MM.1S (cell line): ENCODE measurements at regions not wholly inside any gene's neighbourhood (a gene's known extent, or its start where the extent isn't known, plus 50 kb on each side); places are given as distances from the start of the nearest gene placed in this dataset.
A peak's percentile ranks its signal among the peaks of the same experiment; 100 is the strongest.

Experiments used
- DNase-seq: peaks from one replicate; pipeline ENCODE4 v3.0.0-alpha.2; 2015
- H2AFZ ChIP-seq: fragments of 300-600 bp; sonication (generic); 2 replicates; pipeline ENCODE4 v1.6.0; 2016; ENCODE audit warnings: antibody characterized with exemption, low read length
- H3F3A ChIP-seq: fragments of 300-600 bp; sonication (generic); 2 replicates; pipeline ENCODE4 v1.6.1; 2016; ENCODE audit warnings: mild to moderate bottlenecking, antibody characterized with exemption, low read length, moderate library complexity, mixed read lengths; ENCODE audit not compliant: insufficient read depth
- H3K27ac ChIP-seq: fragments of 300-600 bp; sonication (generic); 2 replicates; pipeline ENCODE4 v1.5.1; 2016; ENCODE audit warnings: mild to moderate bottlenecking, low read length
- H3K27me3 ChIP-seq: fragments of 300-600 bp; sonication (generic); replicated peaks from 2 replicates; pipeline ENCODE4 v1.6.0; 2016; ENCODE audit warnings: low read length; ENCODE audit not compliant: insufficient read depth
- H3K36me3 ChIP-seq: fragments of 300-600 bp; sonication (generic); replicated peaks from 2 replicates; pipeline ENCODE4 v1.6.1; 2016; ENCODE audit warnings: mild to moderate bottlenecking, low read length, mixed read lengths; ENCODE audit not compliant: insufficient read depth
- H3K4me1 ChIP-seq: fragments of 300-600 bp; sonication (generic); 2 replicates; pipeline ENCODE4 v1.6.1; 2016; ENCODE audit warnings: low read length, mixed read lengths
- H3K4me2 ChIP-seq: fragments of 300-600 bp; sonication (generic); 2 replicates; pipeline ENCODE4 v1.6.0; 2016; ENCODE audit warnings: low read depth, low read length
- H3K4me3 ChIP-seq: fragments of 300-600 bp; sonication (generic); 2 replicates; pipeline ENCODE4 v1.5.1; 2016; ENCODE audit warnings: low read length, mixed read lengths
- H3K79me2 ChIP-seq: fragments of 300-600 bp; sonication (generic); 2 replicates; pipeline ENCODE4 v1.6.1; 2016; ENCODE audit warnings: mixed run types, low read length, mixed read lengths
- H3K9ac ChIP-seq: fragments of 300-600 bp; sonication (generic); 2 replicates; pipeline ENCODE4 v1.6.1; 2016; ENCODE audit warnings: low read length, mixed read lengths
- H3K9me2 ChIP-seq: fragments of 300-600 bp; sonication (generic); replicated peaks from 2 replicates; pipeline ENCODE4 v1.6.1; 2016; ENCODE audit warnings: mild to moderate bottlenecking, low read length, mixed read lengths; ENCODE audit not compliant: insufficient read depth
- H3K9me3 ChIP-seq: fragments of 300-600 bp; sonication (generic); replicated peaks from 2 replicates; pipeline ENCODE4 v1.6.1; 2016; ENCODE audit warnings: mild to moderate bottlenecking, low read length, mixed read lengths; ENCODE audit not compliant: insufficient read depth
- H4K20me1 ChIP-seq: fragments of 300-600 bp; sonication (generic); 2 replicates; pipeline ENCODE4 v1.6.1; 2016; ENCODE audit warnings: mild to moderate bottlenecking, low read length, moderate library complexity, mixed read lengths; ENCODE audit not compliant: insufficient read depth
- CTCF ChIP-seq: fragments of 300-600 bp; sonication (generic); IDR thresholded peaks from 2 replicates; pipeline ENCODE4 v1.5.1; 2016; ENCODE audit warnings: antibody characterized with exemption, low read length, mixed read lengths
- EZH2 ChIP-seq: fragments of 300-600 bp; sonication (generic); optimal IDR thresholded peaks from 2 replicates; pipeline ENCODE3; 2017; ENCODE audit warnings: low read depth, mild to moderate bottlenecking, antibody characterized with exemption, low read length, mixed read lengths
- EZH2phosphoT487 ChIP-seq: fragments of 300-600 bp; sonication (generic); IDR thresholded peaks from 2 replicates; pipeline ENCODE4 v1.6.1; 2018; ENCODE audit warnings: antibody characterized with exemption, low read length

GRCh38 chr18:27609221-27609620 is 424.1 kb upstream of the CHST9 start:
- H4K20me1 ChIP-seq = no peaks in the 10 kb centered on the region
- H3K4me1 ChIP-seq = no peaks in the 10 kb centered on the region
- H3K79me2 ChIP-seq = no peaks in the 10 kb centered on the region
- H3F3A ChIP-seq = no peaks in the 10 kb centered on the region
- no peak overlapping the region for H3K4me2 ChIP-seq
- H3K9ac ChIP-seq = no peak overlapping the region
- H2AFZ ChIP-seq = no peak overlapping the region
- no peaks in the 10 kb centered on the region for H3K36me3 ChIP-seq
- H3K4me3 ChIP-seq = no peak overlapping the region
- DNase-seq = no peak
- H3K27me3 ChIP-seq = no peaks in the 10 kb centered on the region
- H3K9me2 ChIP-seq = no peaks in the 10 kb centered on the region
- H3K27ac ChIP-seq = no peak overlapping the region
- TF ChIP-seq EZH2 (no peak), CTCF (no peak), EZH2phosphoT487 (no peak)
- no peaks in the 10 kb centered on the region for H3K9me3 ChIP-seq

GRCh38 chr18:27608742-27609141 is 423.6 kb upstream of the CHST9 start:
- H2AFZ ChIP-seq = no peak overlapping the region
- no peaks in the 10 kb centered on the region for H3K27me3 ChIP-seq
- no peak overlapping the region for H3K9ac ChIP-seq
- H3F3A ChIP-seq = no peaks in the 10 kb centered on the region
- H3K79me2 ChIP-seq = no peaks in the 10 kb centered on the region
- DNase-seq = no peak
- no peaks in the 10 kb centered on the region for H4K20me1 ChIP-seq
- no peak overlapping the region for H3K27ac ChIP-seq
- H3K4me1 ChIP-seq = no peaks in the 10 kb centered on the region
- no peak overlapping the region for H3K4me2 ChIP-seq
- no peaks in the 10 kb centered on the region for H3K9me3 ChIP-seq
- no peak for TF ChIP-seq EZH2phosphoT487
- peak; percentile 48 for TF ChIP-seq CTCF
- no peaks in the 10 kb centered on the region for H3K9me2 ChIP-seq
- H3K4me3 ChIP-seq = no peak overlapping the region
- no peaks in the 10 kb centered on the region for H3K36me3 ChIP-seq

- Histone ChIP-seq H3K4me3 (no peak overlapping the region), H3K36me3 (no peaks in the 10 kb centered on the region), H3K9ac (no peak overlapping the region), H2AFZ (no peak overlapping the region), H3K27ac (no peak overlapping the region), H3K27me3 (no peaks in the 10 kb centered on the region), H3K4me2 (no peak overlapping the region), H3K9me3 (no peaks in the 10 kb centered on the region), H3K4me1 (no peaks in the 10 kb centered on the region), H3F3A (no peaks in the 10 kb centered on the region), H4K20me1 (no peaks in the 10 kb centered on the region), H3K9me2 (no peaks in the 10 kb centered on the region), H3K79me2 (no peaks in the 10 kb centered on the region)
- no peak for DNase-seq
- no peak for TF ChIP-seq CTCF
- no peak for TF ChIP-seq EZH2
- no peak for TF ChIP-seq EZH2phosphoT487
Measured at GRCh38 chr18:27608174-27608573, 423.1 kb upstream of the CHST9 start.
